GM18873 (cell line): ENCODE measurements at regions not wholly inside any gene's neighbourhood (a gene's known extent, or its start where the extent isn't known, plus 50 kb on each side); places are given as distances from the start of the nearest gene placed in this dataset.
"Not testable (repeated sequence)": the region's sequence is repeated elsewhere in the genome, so short reads cannot be mapped to it uniquely, and the experiment has no call there.

Experiments used
- ATAC-seq: cut with Tn5 transposase; IDR thresholded peaks from one replicate; pipeline ENCODE4 v1.9.1; 2021; ENCODE audit warnings: mild to moderate bottlenecking, moderate library complexity, moderate number of reproducible peaks; ENCODE audit not compliant: unreplicated experiment, low FRiP score

DNA sequence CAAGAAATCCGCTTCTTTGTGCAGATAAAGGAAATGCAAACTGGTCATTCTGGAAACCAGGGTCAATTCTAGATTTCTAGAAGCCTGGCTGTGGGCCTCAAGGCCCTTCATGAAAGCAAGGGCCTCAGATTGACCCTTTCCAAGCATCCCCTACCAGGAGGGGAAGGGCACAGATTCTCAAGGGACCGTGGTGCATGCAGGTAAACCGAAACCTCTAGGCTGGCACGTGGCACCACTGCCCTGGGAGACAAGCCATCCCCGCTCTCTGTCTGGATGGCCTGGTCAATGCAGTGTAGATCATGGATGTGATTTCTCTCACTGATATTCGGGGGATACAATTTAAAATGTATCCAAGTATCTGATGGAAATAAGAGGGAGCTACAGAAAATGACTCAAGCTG is 69.4 kb downstream of the TOMM20 start:
- no peak for ATAC-seq

DNA sequence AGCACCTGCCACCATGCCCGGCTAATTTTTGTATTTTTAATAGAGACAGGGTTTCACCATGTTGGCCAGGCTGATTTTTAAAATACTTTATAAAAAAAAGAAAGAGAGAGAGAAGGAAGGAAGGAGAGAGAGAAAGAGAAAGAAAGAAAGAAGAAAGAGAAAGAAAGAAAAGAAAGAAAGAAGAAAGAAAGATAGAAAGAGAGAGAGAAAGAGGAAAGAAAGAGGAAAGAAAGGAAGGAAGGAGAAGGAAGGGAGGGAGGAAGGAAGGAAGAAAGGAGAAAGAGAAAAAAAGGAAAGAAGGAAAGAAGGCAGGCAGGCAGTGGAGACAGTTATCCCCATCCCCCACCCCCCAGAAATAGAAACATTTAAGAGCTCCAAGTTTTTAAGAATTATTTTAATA is 69.9 kb downstream of the TOMM20 start:
- no peak for ATAC-seq

DNA sequence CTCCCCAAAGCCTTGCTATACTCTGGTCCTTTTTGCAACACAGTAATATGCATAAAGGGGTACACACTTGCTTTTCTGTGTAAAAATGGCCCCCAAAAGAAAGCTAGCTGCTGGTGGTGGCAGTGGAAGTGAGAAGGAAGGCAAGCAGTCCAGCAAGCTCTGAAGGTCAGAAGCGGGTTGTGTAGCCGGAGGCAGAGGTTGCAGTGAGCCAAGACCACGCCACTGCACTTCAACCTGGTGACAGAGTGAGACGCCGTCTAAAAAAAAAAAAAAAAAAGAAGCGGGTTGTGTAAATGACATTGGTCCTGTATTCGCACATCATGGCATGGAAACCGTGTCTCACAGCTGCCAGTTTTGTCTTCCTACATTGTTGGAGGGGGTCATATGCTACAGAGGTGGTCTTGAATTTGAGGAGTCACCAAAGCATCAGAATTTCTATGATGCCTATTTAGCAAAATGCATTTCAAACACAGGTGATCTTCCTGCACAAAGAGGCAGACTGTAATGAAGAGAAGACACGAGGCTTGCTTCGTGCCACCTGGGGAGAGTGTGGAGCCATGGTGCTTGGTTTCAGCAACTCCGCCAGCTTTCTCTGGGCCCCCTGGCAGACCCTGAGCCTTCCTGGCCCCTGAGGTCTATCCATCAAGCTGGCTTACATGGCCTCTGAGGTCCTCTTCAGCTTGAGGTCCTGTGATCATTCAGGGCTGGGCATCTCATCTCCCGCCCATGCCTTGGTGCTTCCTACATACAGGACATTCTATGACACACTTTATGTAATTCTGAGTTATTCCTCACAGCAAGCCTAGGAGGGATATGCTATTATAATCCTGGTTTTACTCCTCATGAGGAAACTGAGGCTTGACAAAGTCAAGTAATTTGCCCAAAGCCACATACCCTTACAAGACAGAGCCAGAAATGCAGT is 71.0 kb downstream of the TOMM20 start:
- ATAC-seq: no peak

GRCh38 chr1:235056937-235057336 is 71.7 kb downstream of the TOMM20 start:
- no peak for ATAC-seq

DNA sequence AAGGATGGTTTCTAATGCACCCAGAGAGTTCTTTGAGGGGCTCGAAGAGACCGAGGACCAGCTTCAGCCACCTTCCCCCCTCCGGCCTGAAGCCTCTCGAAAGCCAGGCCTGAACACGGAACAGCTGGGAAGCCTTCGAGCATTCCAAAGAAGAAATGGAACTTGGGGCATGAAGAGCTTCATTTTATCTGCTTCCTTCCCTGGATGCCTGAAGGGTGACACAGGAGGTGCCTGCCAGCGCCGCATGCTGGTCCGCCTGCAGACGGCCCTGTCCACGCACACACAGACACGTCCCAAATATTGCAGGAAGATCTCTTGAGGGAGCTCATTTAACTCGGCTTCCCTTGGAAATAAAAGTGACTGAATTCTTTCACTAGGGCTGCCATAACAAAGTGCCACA is 73.7 kb downstream of the TOMM20 start:
- no peak for ATAC-seq

DNA sequence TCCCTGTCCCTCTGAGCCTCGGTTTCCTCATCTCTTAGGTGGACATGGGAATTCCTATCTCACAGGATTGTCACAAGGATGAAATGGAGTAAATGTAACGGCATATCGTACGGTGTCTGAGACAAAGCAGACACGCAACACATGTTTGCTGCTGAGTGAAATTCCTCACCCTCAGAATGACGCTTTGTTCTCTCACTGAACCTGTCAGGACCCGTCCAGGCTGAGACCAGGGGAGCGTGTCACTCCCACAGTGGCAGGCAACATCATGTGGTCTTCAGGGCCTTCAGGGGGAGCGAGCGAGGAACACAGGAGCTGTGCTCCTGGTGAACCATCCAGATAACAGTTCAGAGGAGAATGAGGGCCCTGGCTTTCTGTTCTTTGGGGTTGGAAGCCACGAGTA is 74.2 kb downstream of the TOMM20 start:
- ATAC-seq: no peak

GRCh38 chr1:235052067-235053008 is 76.3 kb downstream of the TOMM20 start:
- no peak for ATAC-seq

- ATAC-seq: no peak
These were observed 77.1 kb downstream of the TOMM20 start for GRCh38 chr1:235051521-235051920.

GRCh38 chr1:235050911-235051360 is 77.7 kb downstream of the TOMM20 start:
- ATAC-seq: no peak

DNA sequence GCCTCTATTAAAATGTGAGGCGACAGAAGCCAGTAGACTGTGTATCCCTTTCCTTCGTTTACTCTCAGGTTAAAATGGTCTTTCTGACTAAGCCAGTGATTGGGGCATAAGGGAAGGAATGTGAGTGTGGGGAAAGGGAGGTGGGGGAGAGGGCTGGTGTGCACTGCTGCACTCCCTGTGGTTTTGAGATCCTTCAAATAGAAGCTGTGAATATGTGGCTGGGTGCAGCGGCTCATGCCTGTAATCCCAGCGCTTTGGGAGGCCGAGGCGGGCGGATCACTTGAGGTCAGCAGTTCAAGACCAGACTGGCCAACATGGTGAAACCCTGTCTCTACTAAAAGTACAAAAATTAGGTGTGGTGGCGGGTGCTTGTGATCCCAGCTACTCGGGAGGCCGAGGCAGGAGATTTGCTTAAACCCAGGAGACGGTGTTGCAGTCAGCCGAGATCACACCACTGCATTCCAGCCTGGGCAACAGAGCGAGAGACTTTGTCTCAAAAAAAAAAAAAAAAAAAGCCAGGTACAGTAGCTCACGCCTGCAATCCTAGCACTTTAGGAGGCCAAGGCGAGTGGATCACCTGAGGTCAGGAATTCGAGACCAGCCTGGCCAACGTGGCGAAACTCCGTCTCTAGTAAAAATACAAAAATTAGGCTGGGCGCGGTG is 78.8 kb downstream of the TOMM20 start:
- ATAC-seq: not testable (repeated sequence)

GRCh38 chr1:235049217-235049616 is 79.4 kb downstream of the TOMM20 start:
- ATAC-seq: no peak

GRCh38 chr1:235047331-235047871 is 81.2 kb downstream of the TOMM20 start:
- no peak for ATAC-seq

DNA sequence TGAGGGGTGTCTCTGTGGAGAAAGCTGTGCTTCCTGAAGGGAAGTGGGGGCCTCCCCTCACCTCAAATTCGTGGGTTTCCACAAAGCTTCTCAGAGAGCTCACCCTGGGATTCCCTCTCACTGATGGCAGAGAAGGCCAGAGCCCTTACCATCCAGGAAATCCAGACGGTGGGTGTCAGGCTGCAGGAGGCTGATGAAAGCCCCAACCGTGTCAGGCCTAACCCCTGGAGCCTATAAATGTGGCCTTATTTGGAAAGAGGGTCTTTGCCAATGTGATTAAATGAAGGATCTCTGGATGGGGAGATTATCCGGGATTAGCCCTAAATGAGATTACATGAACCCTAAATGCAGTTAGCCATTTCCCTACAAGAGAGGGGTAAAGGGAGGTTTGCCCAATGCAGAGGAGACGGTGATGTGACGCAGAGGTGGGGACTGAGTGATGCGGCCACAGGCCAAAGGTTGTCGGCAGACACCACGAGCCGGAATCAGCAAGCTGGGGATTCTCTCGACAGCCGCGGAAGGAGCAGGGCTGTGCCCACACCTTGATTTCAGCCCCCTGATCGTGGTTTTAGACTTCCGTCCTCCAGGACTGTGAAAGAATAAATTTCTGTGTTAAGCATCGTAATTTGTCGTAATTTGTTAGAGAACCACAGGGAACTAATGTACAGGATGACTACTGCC is 82.6 kb downstream of the TOMM20 start:
- ATAC-seq: no peak

- no peak for ATAC-seq
These were observed 83.5 kb downstream of the TOMM20 start for GRCh38 chr1:235045034-235045690.

GRCh38 chr1:235043234-235043633 is 85.4 kb downstream of the TOMM20 start:
- ATAC-seq: no peak

- no peak for ATAC-seq
These were observed 89.9 kb downstream of the TOMM20 start for GRCh38 chr1:235038701-235039100.

DNA sequence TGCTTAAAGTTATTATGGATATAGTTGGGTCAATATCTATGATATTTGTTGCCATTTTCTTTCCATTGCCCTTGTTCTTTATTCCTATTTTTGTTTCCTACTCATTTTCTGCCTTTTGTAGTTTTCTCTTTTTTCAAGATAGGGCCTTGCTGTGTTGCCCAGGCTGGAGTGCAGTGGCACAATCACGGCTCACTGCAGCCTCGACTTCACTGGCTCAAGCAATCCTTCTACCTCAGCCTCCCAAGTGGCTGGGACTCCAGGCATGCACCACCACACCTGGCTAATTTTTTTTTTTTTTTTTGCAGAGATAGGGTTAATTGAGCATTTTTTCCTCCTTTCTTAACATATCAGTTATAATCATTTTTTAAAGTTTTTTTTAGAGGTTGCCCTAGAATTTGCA is 92.7 kb downstream of the TOMM20 start:
- no peak for ATAC-seq

- no peak for ATAC-seq
These were observed 97.6 kb downstream of the TOMM20 start for GRCh38 chr1:235030919-235031596.

DNA sequence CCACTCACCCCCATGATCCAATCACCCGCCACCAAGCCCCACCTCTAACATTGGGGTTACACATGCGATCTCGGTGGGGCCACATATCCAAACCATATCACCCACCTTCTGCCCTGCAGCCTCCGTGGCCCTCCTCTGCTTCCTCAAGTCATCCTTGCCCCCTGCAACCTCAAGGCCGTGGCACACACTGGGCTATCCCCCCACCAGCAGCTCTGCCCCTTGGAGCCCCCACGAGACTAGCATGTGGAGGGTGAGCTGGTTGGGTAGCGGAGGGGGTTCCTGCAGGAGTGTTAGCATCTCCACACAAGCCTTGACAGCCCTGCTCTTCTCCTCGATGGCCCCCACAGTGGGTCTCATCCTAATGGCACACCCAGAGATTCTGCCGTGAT is 100.8 kb downstream of the TOMM20 start:
- no peak for ATAC-seq
